ENCODE measurements at regions not wholly inside any gene's neighbourhood (a gene's known extent, or its start where the extent isn't known, plus 50 kb on each side); places are given as distances from the start of the nearest gene placed in this dataset.

DNA sequence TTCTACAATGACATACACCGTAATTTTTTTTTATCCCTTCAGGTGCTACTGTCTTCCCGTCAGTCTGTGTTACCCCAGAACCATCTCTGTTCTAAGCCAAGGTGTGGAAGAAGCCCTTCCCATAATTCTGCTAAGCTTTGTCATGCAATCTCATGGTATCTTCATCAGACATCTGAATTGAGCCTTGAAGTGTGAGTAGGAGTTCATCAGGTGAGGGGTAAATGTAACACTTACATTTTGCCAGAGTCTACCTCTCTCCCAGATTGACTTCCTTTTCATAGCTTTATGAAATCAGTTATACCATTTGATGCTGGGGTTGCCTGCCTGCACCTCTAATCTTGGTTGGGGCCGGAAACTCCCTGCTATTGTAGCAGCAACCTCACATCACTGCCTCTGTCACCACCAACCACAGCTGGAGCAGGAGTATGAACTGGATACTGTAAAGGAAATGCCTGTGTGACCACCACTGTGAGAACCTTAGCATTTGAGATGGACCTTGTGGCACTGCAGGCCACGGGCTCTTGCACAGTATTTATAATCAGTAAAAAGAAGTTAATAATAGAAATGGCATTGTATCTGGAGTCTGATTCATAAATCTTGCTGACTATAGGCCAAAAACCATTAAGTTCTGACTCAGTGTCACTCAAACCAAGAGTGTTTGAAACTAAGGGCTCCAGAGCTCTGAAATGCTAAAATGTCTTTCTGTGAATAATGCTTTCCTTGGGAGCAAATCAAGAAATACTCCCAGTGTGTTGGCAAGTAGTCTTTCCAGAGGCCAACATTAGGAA, 58.7 kb upstream of the STK38L start:
- TF ChIP-seq EP300 (IDR thresholded peaks at IDR 0.05; ENCODE audit: borderline replicate concordance in 1 of 2, control insufficient read depth in 1 of 2, low read depth in 2 of 2, low read length in 2 of 2) (peak; percentile 24 to 61; a peak in 2 of 4 replicates), BCL11A (IDR thresholded peaks at IDR 0.05; ENCODE audit: low read depth, low read length) (peak; percentile 72; the same call in 1 of the 2 replicates), PML (IDR thresholded peaks at IDR 0.05; ENCODE audit: low read length) (no peak), RAD51 (IDR thresholded peaks at IDR 0.05) (no peak), SMC3 (IDR thresholded peaks at IDR 0.05; ENCODE audit: borderline replicate concordance, low read length) (no peak), CBFB (IDR thresholded peaks at IDR 0.05; ENCODE audit: low read depth) (peak; percentile 82), SIX5 (IDR thresholded peaks at IDR 0.05; ENCODE audit: low read depth, low read length, severe bottlenecking) (no peak), REST (IDR thresholded peaks at IDR 0.05; ENCODE audit: low read depth, low read length) (no peak)
- TF ChIP-seq, protein P1, sequence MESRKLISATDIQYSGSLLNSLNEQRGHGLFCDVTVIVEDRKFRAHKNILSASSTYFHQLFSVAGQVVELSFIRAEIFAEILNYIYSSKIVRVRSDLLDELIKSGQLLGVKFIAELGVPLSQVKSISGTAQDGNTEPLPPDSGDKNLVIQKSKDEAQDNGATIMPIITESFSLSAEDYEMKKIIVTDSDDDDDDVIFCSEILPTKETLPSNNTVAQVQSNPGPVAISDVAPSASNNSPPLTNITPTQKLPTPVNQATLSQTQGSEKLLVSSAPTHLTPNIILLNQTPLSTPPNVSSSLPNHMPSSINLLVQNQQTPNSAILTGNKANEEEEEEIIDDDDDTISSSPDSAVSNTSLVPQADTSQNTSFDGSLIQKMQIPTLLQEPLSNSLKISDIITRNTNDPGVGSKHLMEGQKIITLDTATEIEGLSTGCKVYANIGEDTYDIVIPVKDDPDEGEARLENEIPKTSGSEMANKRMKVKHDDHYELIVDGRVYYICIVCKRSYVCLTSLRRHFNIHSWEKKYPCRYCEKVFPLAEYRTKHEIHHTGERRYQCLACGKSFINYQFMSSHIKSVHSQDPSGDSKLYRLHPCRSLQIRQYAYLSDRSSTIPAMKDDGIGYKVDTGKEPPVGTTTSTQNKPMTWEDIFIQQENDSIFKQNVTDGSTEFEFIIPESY (IDR thresholded peaks at IDR 0.05) = no peak
- TF ChIP-seq, protein P2, sequence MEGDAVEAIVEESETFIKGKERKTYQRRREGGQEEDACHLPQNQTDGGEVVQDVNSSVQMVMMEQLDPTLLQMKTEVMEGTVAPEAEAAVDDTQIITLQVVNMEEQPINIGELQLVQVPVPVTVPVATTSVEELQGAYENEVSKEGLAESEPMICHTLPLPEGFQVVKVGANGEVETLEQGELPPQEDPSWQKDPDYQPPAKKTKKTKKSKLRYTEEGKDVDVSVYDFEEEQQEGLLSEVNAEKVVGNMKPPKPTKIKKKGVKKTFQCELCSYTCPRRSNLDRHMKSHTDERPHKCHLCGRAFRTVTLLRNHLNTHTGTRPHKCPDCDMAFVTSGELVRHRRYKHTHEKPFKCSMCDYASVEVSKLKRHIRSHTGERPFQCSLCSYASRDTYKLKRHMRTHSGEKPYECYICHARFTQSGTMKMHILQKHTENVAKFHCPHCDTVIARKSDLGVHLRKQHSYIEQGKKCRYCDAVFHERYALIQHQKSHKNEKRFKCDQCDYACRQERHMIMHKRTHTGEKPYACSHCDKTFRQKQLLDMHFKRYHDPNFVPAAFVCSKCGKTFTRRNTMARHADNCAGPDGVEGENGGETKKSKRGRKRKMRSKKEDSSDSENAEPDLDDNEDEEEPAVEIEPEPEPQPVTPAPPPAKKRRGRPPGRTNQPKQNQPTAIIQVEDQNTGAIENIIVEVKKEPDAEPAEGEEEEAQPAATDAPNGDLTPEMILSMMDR (IDR thresholded peaks at IDR 0.05 in 2 of 3, conservative IDR thresholded peaks at IDR 0.05 in 1 of 3; ENCODE audit: control insufficient read depth in 2 of 3, extremely low read depth in 1 of 3, insufficient read depth in 1 of 3, low read depth in 3 of 3, low read length in 3 of 3) = no peak

Data from GM12878 (cell line).